Breast epithelium (tissue), 4 donors: ENCODE measurements at regions not wholly inside any gene's neighbourhood (a gene's known extent, or its start where the extent isn't known, plus 50 kb on each side); places are given as distances from the start of the nearest gene placed in this dataset.

ENCODE experiments used
- DNase-seq, 2 donors: peaks; one replicate each; pipeline ENCODE4 v3.0.0-alpha.2; 2019; ENCODE audit warnings: low spot score in 2 of 2
- H3K27ac ChIP-seq, 2 donors: fragments of 200-600 bp; sonication (generic) in 1 of 2; one replicate each; pipeline ENCODE4 v1.5.1; 2016 to 2019; ENCODE audit warnings: mild to moderate bottlenecking in 1 of 2
- H3K27me3 ChIP-seq, 2 donors: fragments of 200-600 bp; sonication (generic) in 1 of 2; one replicate each; pipeline versions ENCODE4 v1.5.1 to v1.6.0; 2017 to 2019; ENCODE audit warnings: control low read depth in 1 of 2, mild to moderate bottlenecking in 1 of 2
- H3K36me3 ChIP-seq: fragments of 200-600 bp; one replicate; pipeline ENCODE4 v1.5.1; 2019
- H3K4me1 ChIP-seq, 2 donors: fragments of 200-600 bp; sonication (generic); one replicate each; pipeline ENCODE4 v1.5.1; 2016 to 2019; ENCODE audit warnings: control low read depth in 1 of 2
- H3K4me3 ChIP-seq, 3 donors: fragments of 200-600 bp; sonication (generic); 1 replicate in 2 of 3; 2 replicates in 1 of 3; pipeline ENCODE4 v1.5.1; 2016 to 2019; ENCODE audit warnings: mild to moderate bottlenecking in 3 of 3, moderate library complexity in 2 of 3
- H3K9me3 ChIP-seq, 2 donors: fragments of 200-600 bp; sonication (generic) in 1 of 2; one replicate each; pipeline ENCODE4 v1.5.1; 2016 to 2019; ENCODE audit warnings: control low read depth in 1 of 2
- CTCF ChIP-seq, 3 donors: fragments of 450-650 bp; IDR thresholded peaks; one replicate each; pipeline ENCODE4 v1.5.1; 2016 to 2017; ENCODE audit warnings: antibody characterized with exemption in 3 of 3, mild to moderate bottlenecking in 3 of 3, moderate library complexity in 3 of 3
- POLR2A ChIP-seq: fragments of 450-650 bp; IDR thresholded peaks from one replicate; pipeline ENCODE4 v1.6.1; 2016; ENCODE audit warnings: antibody characterized with exemption, mild to moderate bottlenecking, moderate library complexity
- POLR2AphosphoS5 ChIP-seq, 3 donors: sonication (generic); formaldehyde crosslinking; IDR thresholded peaks; one replicate each; pipeline ENCODE4 v1.6.1; 2017; ENCODE audit warnings: antibody characterized with exemption in 3 of 3
- intact Hi-C: fragments of 100-400 bp; cut with DNase I; formaldehyde crosslinking; loops from one replicate; pipeline ENCODE4 v1.15.1; 2023; ENCODE audit warnings: low total_unique reads

GRCh38 chr5:172573120-172573882, 67.8 kb upstream of the NEURL1B start:
- intact Hi-C loops: no loop called here

GRCh38 chr5:172572440-172572839, 68.6 kb upstream of the NEURL1B start:
- TF ChIP-seq POLR2AphosphoS5 (IDR thresholded peaks at IDR 0.05): no peak
- TF ChIP-seq CTCF (IDR thresholded peaks at IDR 0.05): no peak
- no peak for TF ChIP-seq POLR2A
- no peaks in the 10 kb centered on the region for H3K9me3 ChIP-seq
- H3K27ac ChIP-seq: no peak overlapping the region
- H3K4me1 ChIP-seq: no peaks in the 10 kb centered on the region
- no peak overlapping the region for H3K4me3 ChIP-seq
- no peaks in the 10 kb centered on the region for H3K36me3 ChIP-seq
- intact Hi-C loops: no loop called here
- no peaks in the 10 kb centered on the region for H3K27me3 ChIP-seq
- no peak for DNase-seq

More at GRCh38 chr5:172573120-172573882, 67.8 kb upstream of the NEURL1B start:
- TF ChIP-seq POLR2A (no peak), POLR2AphosphoS5 (IDR thresholded peaks at IDR 0.05) (no peak), CTCF (IDR thresholded peaks at IDR 0.05) (no peak)
- H3K27ac ChIP-seq: peak overlapping the region in 1 of 2 donors; percentile 25
- H3K4me1 ChIP-seq: no peaks in the 10 kb centered on the region
- H3K36me3 ChIP-seq: no peaks in the 10 kb centered on the region
- H3K9me3 ChIP-seq: no peaks in the 10 kb centered on the region
- DNase-seq: no peak
- no peak overlapping the region for H3K4me3 ChIP-seq
- H3K27me3 ChIP-seq: no peaks in the 10 kb centered on the region

- peak overlapping the region in 1 of 2 donors; percentile 1 for H3K27ac ChIP-seq
- H3K4me3 ChIP-seq: no peak overlapping the region
- intact Hi-C loops: no loop called here
- TF ChIP-seq POLR2AphosphoS5 (IDR thresholded peaks at IDR 0.05) (no peak), POLR2A (no peak), CTCF (IDR thresholded peaks at IDR 0.05) (no peak)
- no peaks in the 10 kb centered on the region for H3K36me3 ChIP-seq
- no peak for DNase-seq
- H3K27me3 ChIP-seq: no peaks in the 10 kb centered on the region
- H3K9me3 ChIP-seq: no peaks in the 10 kb centered on the region
- H3K4me1 ChIP-seq: no peaks in the 10 kb centered on the region
Observed at GRCh38 chr5:172571892-172572291, 69.2 kb upstream of the NEURL1B start.

- no peaks in the 10 kb centered on the region for H3K9me3 ChIP-seq
- no peaks in the 10 kb centered on the region for H3K36me3 ChIP-seq
- H3K4me3 ChIP-seq: no peak overlapping the region
- TF ChIP-seq POLR2A (no peak), POLR2AphosphoS5 (IDR thresholded peaks at IDR 0.05) (no peak), CTCF (IDR thresholded peaks at IDR 0.05) (no peak)
- DNase-seq: no peak
- H3K27ac ChIP-seq: peak overlapping the region in 1 of 2 donors; percentile 1
- H3K4me1 ChIP-seq: no peaks in the 10 kb centered on the region
- intact Hi-C loops: no loop called here
- no peaks in the 10 kb centered on the region for H3K27me3 ChIP-seq
Observed at GRCh38 chr5:172571413-172571812, 69.7 kb upstream of the NEURL1B start.

GRCh38 chr5:172570594-172571334, 70.3 kb upstream of the NEURL1B start:
- TF ChIP-seq POLR2A (no peak), POLR2AphosphoS5 (IDR thresholded peaks at IDR 0.05) (no peak), CTCF (IDR thresholded peaks at IDR 0.05) (no peak)
- Histone ChIP-seq H3K36me3 (no peaks in the 10 kb centered on the region), H3K27ac (peak overlapping the region in 1 of 2 donors; percentile 1), H3K4me3 (no peak overlapping the region), H3K4me1 (no peaks in the 10 kb centered on the region), H3K9me3 (no peaks in the 10 kb centered on the region), H3K27me3 (no peaks in the 10 kb centered on the region)
- intact Hi-C loops: no loop called here
- no peak for DNase-seq
